Vagina (tissue), 2 donors: ENCODE measurements at regions not wholly inside any gene's neighbourhood (a gene's known extent, or its start where the extent isn't known, plus 50 kb on each side); places are given as distances from the start of the nearest gene placed in this dataset.
"Not testable (repeated sequence)": the region's sequence is repeated elsewhere in the genome, so short reads cannot be mapped to it uniquely, and the experiment has no call there.

Experiments
- POLR2A ChIP-seq, 2 donors: fragments of 450-650 bp; IDR thresholded peaks; one replicate each; pipeline ENCODE4 v1.6.1; 2017; ENCODE audit warnings: antibody characterized with exemption in 2 of 2, mild to moderate bottlenecking in 2 of 2, moderate library complexity in 2 of 2
- POLR2AphosphoS5 ChIP-seq, 2 donors: sonication (generic); formaldehyde crosslinking; IDR thresholded peaks; one replicate each; pipeline ENCODE4 v1.9.0; 2017; ENCODE audit warnings: antibody characterized with exemption in 2 of 2, mild to moderate bottlenecking in 2 of 2, low read depth in 1 of 2; ENCODE audit not compliant: insufficient read depth in 1 of 2
- TF ChIP-seq, protein P1 (sequence below), 3 experiments: fragments of 450-650 bp in 2 of 3; fragments of 200-600 bp in 1 of 3; sonication (generic) in 1 of 3; IDR thresholded peaks; one replicate each; pipeline ENCODE4 v1.5.1; 2017 to 2019; ENCODE audit warnings: antibody characterized with exemption in 3 of 3, mild to moderate bottlenecking in 2 of 3, moderate library complexity in 2 of 3

DNA sequence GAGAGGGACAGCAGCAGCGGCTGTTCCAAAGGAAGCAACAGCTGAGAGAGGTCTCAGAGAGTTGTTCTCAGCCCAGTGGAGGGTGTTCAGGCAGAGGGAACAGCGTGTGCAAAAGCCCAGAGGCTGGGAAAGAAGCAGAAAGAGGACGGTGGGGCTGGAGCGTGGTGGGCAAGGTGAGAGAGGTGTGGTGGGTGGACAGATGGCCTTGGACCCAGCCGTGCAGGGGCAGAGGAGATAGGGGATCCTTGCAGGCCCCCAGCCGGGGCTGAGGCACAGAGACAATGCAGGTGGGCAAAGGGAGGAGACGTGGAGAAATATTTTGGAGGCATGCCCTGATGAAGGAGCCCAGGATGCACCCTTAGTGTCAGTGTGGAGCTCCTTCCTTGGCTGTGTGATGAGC, 58.4 kb upstream of the CLEC6A start:
- TF ChIP-seq POLR2A (IDR thresholded peaks at IDR 0.05); POLR2AphosphoS5 (IDR thresholded peaks at IDR 0.05; ENCODE audit: insufficient read depth in 1 of 2, low read depth in 1 of 2): not testable (repeated sequence)
- TF ChIP-seq, protein P1, sequence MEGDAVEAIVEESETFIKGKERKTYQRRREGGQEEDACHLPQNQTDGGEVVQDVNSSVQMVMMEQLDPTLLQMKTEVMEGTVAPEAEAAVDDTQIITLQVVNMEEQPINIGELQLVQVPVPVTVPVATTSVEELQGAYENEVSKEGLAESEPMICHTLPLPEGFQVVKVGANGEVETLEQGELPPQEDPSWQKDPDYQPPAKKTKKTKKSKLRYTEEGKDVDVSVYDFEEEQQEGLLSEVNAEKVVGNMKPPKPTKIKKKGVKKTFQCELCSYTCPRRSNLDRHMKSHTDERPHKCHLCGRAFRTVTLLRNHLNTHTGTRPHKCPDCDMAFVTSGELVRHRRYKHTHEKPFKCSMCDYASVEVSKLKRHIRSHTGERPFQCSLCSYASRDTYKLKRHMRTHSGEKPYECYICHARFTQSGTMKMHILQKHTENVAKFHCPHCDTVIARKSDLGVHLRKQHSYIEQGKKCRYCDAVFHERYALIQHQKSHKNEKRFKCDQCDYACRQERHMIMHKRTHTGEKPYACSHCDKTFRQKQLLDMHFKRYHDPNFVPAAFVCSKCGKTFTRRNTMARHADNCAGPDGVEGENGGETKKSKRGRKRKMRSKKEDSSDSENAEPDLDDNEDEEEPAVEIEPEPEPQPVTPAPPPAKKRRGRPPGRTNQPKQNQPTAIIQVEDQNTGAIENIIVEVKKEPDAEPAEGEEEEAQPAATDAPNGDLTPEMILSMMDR (IDR thresholded peaks at IDR 0.05) = not testable (repeated sequence)
